Suprapubic skin (tissue), 4 donors: ENCODE measurements at regions not wholly inside any gene's neighbourhood (a gene's known extent, or its start where the extent isn't known, plus 50 kb on each side); places are given as distances from the start of the nearest gene placed in this dataset.

Experiments
- EP300 ChIP-seq: sonication (generic); formaldehyde crosslinking; IDR thresholded peaks from one replicate; pipeline ENCODE4 v1.6.1; 2017; ENCODE audit warnings: antibody characterized with exemption
- POLR2A ChIP-seq, 2 donors: fragments of 450-650 bp; IDR thresholded peaks; one replicate each; pipeline ENCODE4 v1.6.1; 2017; ENCODE audit warnings: antibody characterized with exemption in 2 of 2, mild to moderate bottlenecking in 2 of 2, moderate library complexity in 2 of 2
- POLR2AphosphoS5 ChIP-seq, 3 donors: sonication (generic); formaldehyde crosslinking; IDR thresholded peaks; one replicate each; pipeline ENCODE4 v1.6.1; 2017; ENCODE audit warnings: antibody characterized with exemption in 3 of 3
- TF ChIP-seq, protein P1 (sequence below), 2 donors: fragments of 200-600 bp in 1 of 2; fragments of 450-650 bp in 1 of 2; sonication (generic) in 1 of 2; IDR thresholded peaks; one replicate each; pipeline ENCODE4 v1.5.1; 2016 to 2019; ENCODE audit warnings: antibody characterized with exemption in 2 of 2, mild to moderate bottlenecking in 1 of 2, moderate library complexity in 1 of 2

DNA sequence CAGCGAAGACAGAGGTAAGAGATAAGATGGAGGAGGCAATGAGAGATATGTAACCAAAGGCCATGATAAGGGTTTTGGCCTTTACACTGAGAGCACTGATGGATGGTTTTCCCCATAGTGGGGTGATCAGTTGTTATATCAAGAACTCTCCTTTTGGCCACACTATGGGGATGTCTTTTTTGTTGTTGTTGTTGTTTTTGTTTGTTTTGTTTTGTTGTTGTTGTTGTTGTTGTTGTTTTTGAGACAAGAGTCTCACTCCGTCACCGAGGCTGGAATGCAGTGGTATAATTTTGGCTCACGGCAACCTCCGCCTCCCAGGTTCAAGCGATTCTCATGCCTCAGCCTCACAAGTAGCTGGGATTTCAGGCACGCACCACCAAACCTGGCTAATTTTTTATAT, 244.8 kb upstream of the DYNLRB2 start:
- TF ChIP-seq, protein P1, sequence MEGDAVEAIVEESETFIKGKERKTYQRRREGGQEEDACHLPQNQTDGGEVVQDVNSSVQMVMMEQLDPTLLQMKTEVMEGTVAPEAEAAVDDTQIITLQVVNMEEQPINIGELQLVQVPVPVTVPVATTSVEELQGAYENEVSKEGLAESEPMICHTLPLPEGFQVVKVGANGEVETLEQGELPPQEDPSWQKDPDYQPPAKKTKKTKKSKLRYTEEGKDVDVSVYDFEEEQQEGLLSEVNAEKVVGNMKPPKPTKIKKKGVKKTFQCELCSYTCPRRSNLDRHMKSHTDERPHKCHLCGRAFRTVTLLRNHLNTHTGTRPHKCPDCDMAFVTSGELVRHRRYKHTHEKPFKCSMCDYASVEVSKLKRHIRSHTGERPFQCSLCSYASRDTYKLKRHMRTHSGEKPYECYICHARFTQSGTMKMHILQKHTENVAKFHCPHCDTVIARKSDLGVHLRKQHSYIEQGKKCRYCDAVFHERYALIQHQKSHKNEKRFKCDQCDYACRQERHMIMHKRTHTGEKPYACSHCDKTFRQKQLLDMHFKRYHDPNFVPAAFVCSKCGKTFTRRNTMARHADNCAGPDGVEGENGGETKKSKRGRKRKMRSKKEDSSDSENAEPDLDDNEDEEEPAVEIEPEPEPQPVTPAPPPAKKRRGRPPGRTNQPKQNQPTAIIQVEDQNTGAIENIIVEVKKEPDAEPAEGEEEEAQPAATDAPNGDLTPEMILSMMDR (IDR thresholded peaks at IDR 0.05), result no peak
- TF ChIP-seq POLR2A (IDR thresholded peaks at IDR 0.05) (no peak), EP300 (no peak), POLR2AphosphoS5 (IDR thresholded peaks at IDR 0.05) (no peak)
